LNCaP clone FGC (cell line): ENCODE measurements at regions not wholly inside any gene's neighbourhood (a gene's known extent, or its start where the extent isn't known, plus 50 kb on each side); places are given as distances from the start of the nearest gene placed in this dataset.

Experiments
- DNase-seq: peaks from one replicate; pipeline ENCODE4 v3.0.0-alpha.2; 2011; ENCODE audit warnings: low read depth
- H3K4me3 ChIP-seq: 2 replicates; pipeline ENCODE4 v1.5.1; 2011; ENCODE audit warnings: mild to moderate bottlenecking, low read depth, low read length, control low read depth
- CTCF ChIP-seq: IDR thresholded peaks from 2 replicates; pipeline ENCODE4 v1.5.1; 2012; ENCODE audit warnings: mild to moderate bottlenecking; ENCODE audit not compliant: control insufficient read depth, insufficient read depth; ENCODE audit errors: extremely low read depth

GRCh38 chrX:42505016-42505415 is 272.9 kb downstream of the PPP1R2C start:
- H3K4me3 ChIP-seq, result no peak overlapping the region
- TF ChIP-seq CTCF, result no peak
- no peak for DNase-seq

GRCh38 chrX:42499620-42500019 is 278.3 kb downstream of the PPP1R2C start:
- no peak overlapping the region for H3K4me3 ChIP-seq
- TF ChIP-seq CTCF, result no peak
- no peak for DNase-seq

- TF ChIP-seq CTCF, result no peak
- H3K4me3 ChIP-seq, result no peak overlapping the region
- DNase-seq, result no peak
Observed at GRCh38 chrX:42497356-42497755, 280.6 kb downstream of the PPP1R2C start.

GRCh38 chrX:42496239-42496638 is 281.7 kb downstream of the PPP1R2C start:
- DNase-seq, result no peak
- H3K4me3 ChIP-seq, result no peak overlapping the region
- no peak for TF ChIP-seq CTCF

DNA sequence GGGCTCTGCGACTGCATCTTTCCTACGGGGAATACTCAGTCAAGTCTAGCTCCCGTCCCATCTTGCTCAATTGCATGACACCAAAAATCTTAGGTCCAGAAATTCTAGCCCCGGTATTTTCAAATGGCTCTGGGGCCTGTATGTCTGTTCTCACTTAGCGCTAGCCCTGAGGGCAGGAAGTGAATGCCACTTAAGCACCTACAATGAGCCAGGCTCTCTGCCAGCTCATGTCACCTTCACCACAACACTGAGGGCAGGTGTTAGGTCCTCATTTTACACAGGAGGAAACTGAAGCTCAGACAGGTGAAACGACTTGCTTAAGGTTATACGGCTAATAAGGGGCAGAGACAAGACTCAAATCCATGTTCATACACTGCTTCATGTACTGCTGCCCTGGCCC is 282.8 kb downstream of the PPP1R2C start:
- no peak for TF ChIP-seq CTCF
- DNase-seq, result no peak
- H3K4me3 ChIP-seq, result no peak overlapping the region

DNA sequence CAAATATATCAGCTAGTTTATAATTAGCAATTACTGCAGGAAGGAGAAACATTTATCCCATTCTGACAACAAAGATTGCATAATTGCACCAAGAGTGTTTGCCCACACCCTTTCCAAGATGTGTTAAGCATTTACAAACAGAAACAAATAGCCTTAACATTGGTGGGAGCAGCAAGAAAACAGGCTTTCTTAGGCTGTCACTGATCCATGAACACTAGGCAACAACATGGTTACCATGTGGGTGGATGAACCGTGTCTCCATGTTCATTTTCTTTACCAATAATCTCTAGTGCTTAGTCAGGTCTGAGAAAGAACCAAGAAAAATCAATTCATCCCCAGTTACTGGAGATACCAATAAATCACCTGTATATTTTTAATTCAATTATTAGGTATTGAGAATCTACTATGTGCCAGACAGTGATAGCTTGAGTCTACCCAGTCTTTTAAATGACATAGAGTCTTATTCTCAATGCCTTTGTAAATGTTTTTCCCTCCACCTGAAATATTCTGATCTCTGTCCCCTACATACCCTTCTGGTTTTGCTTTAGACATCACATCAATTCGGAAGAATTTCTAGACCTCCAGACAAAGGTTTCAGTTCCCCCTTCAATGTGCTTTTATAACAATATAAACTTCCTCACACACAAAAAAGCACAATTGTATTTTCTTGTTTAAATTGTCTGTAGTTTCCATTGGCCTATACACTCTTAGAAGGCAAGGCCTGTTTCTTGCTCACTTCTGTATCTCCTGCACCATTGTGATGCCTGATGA is 286.6 kb downstream of the PPP1R2C start:
- DNase-seq, result no peak
- TF ChIP-seq CTCF, result no peak
- no peak overlapping the region for H3K4me3 ChIP-seq

DNA sequence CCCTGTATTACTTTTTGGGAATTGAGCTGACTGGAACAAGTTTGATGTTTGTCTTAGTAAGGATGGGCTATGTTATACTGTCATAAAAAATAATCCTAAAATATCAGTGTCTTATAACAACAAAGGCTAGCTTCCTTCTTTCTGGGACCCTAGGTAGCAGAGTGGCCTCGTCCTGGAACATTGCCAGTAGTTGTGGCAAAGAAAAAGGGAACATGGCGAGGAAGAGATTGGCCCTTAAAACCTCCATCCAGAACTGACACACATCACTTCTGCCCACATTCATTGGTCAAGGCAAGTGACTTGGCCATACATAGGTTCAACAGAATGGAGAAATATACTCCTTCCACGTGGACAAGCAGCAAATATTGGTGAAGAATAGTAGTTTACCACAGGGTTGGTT is 287.9 kb downstream of the PPP1R2C start:
- TF ChIP-seq CTCF, result no peak
- no peak for DNase-seq
- H3K4me3 ChIP-seq, result no peak overlapping the region
